Small intestine (tissue), 7 donors: ENCODE measurements at regions not wholly inside any gene's neighbourhood (a gene's known extent, or its start where the extent isn't known, plus 50 kb on each side); places are given as distances from the start of the nearest gene placed in this dataset.

Experiments
- DNase-seq, 2 donors: peaks; one replicate each; pipeline versions ENCODE4 v3.0.0 to v3.0.0-alpha.2; 2013
- FAIRE-seq: peaks from 2 replicates; lab custom pipeline; 2012; peaks lifted over from hg19 to GRCh38; lab: Jason Lieb, UNC
- H3K27ac ChIP-seq, 3 donors: one replicate each; pipeline ENCODE4 v1.5.1; 2013; ENCODE audit warnings: low read length in 2 of 3, mild to moderate bottlenecking in 2 of 3, control low read depth in 1 of 3, inconsistent platforms in 1 of 3, low read depth in 1 of 3, moderate library complexity in 1 of 3
- H3K27me3 ChIP-seq, 3 donors: one replicate each; pipeline ENCODE4 v1.6.1; 2013; ENCODE audit warnings: low read length in 3 of 3, inconsistent platforms in 1 of 3; ENCODE audit not compliant: control insufficient read depth in 3 of 3, insufficient read depth in 3 of 3
- H3K36me3 ChIP-seq, 3 donors: one replicate each; pipeline ENCODE4 v1.6.1; 2013; ENCODE audit warnings: low read length in 3 of 3, inconsistent platforms in 1 of 3, low read depth in 1 of 3, mild to moderate bottlenecking in 1 of 3, moderate library complexity in 1 of 3; ENCODE audit not compliant: control insufficient read depth in 3 of 3, insufficient read depth in 2 of 3
- H3K4me1 ChIP-seq, 3 donors: one replicate each; pipeline ENCODE4 v1.6.1; 2013; ENCODE audit warnings: low read length in 2 of 3, inconsistent platforms in 1 of 3, low read depth in 1 of 3, mild to moderate bottlenecking in 1 of 3, moderate library complexity in 1 of 3; ENCODE audit not compliant: control insufficient read depth in 3 of 3, insufficient read depth in 2 of 3
- H3K4me3 ChIP-seq, 3 donors: one replicate each; pipeline ENCODE4 v1.5.1; 2013; ENCODE audit warnings: low read length in 3 of 3, control low read depth in 1 of 3, inconsistent platforms in 1 of 3, low read depth in 1 of 3, mild to moderate bottlenecking in 1 of 3, moderate library complexity in 1 of 3
- H3K9me3 ChIP-seq, 2 donors: one replicate each; pipeline ENCODE4 v1.6.1; 2013; ENCODE audit warnings: low read depth in 1 of 2, low read length in 1 of 2; ENCODE audit not compliant: control insufficient read depth in 2 of 2, insufficient read depth in 1 of 2
- WGBS, 3 donors: extraction: QIAGEN DNeasy Blood & Tissue Kit; methylation state at CpG; one replicate each; pipeline ENCODE4 v1.1.7; 2013; 5-methylcytosine and 5-hydroxymethylcytosine counted together
- donor health status: healthy with polysubstance abuse.
- donor health status: control.
- donor health status: control.
- donor health status: Bipolar disorder and iron deficiency.
- donor health status: healthy.

- Histone ChIP-seq H3K27me3 (peaks cover 0 to 2% (median 0%) of the 10 kb centered on the region in 3 donors), H3K27ac (no peak overlapping the region), H3K9me3 (no peaks in the 10 kb centered on the region), H3K36me3 (no peaks in the 10 kb centered on the region), H3K4me1 (no peaks in the 10 kb centered on the region), H3K4me3 (no peak overlapping the region)
- no peak for DNase-seq
- 70 to 81% (median 75%) methylated on average over 2 of the region's 2 CpGs for WGBS, 3 donors
- no peak for FAIRE-seq
Measured at GRCh38 chr10:117662126-117662525, 119.6 kb downstream of the EMX2 start.

- H3K36me3 ChIP-seq: no peaks in the 10 kb centered on the region
- H3K27ac ChIP-seq: no peak overlapping the region
- H3K9me3 ChIP-seq: no peaks in the 10 kb centered on the region
- DNase-seq (no peak), FAIRE-seq (no peak)
- H3K4me3 ChIP-seq: no peak overlapping the region
- H3K27me3 ChIP-seq: peaks cover 0 to 2% (median 0%) of the 10 kb centered on the region in 3 donors
- 88 to 93% (median 90%) methylated on average over 7 of the region's 7 CpGs for WGBS, 3 donors
- H3K4me1 ChIP-seq: no peaks in the 10 kb centered on the region
Measured at GRCh38 chr10:117662751-117663540, 120.4 kb downstream of the EMX2 start.

DNA sequence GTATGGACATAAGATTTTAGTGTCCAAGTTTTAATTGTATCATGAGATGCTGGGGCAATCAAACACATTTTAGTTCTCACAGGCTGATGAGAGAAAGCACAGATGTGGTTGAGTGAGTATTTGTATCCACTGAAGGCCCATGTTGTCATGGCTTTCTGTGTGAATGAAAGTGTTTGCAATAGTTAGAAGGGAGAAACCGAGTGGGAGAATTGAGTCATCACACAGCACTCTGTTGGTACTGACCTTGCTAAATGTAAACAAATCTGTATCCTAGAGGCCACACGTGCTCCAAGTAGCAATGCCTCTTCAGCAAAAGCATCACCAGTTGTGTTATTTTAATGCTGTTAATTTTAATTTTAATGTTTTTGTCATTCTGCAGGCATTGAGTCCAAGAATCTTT is 121.2 kb downstream of the EMX2 start:
- Histone ChIP-seq H3K9me3 (no peaks in the 10 kb centered on the region), H3K27ac (no peak overlapping the region), H3K4me3 (no peak overlapping the region), H3K4me1 (no peaks in the 10 kb centered on the region), H3K27me3 (peaks cover 0 to 2% (median 0%) of the 10 kb centered on the region in 3 donors), H3K36me3 (no peaks in the 10 kb centered on the region)
- peak in 1 of 2 donors; percentile 5 for DNase-seq
- no peak for FAIRE-seq
- 29 to 31% (median 29%) methylated on average over 2 of the region's 2 CpGs for WGBS, 3 donors

GRCh38 chr10:117664288-117664687 is 121.7 kb downstream of the EMX2 start:
- 69 to 81% (median 77%) methylated on average over 5 of the region's 5 CpGs for WGBS, 3 donors
- Histone ChIP-seq H3K27ac (no peak overlapping the region), H3K4me1 (no peaks in the 10 kb centered on the region), H3K27me3 (peaks cover 0 to 2% (median 0%) of the 10 kb centered on the region in 3 donors), H3K36me3 (no peaks in the 10 kb centered on the region), H3K9me3 (no peaks in the 10 kb centered on the region), H3K4me3 (no peak overlapping the region)
- no peak for FAIRE-seq
- no peak for DNase-seq

GRCh38 chr10:117666166-117666565 is 123.6 kb downstream of the EMX2 start:
- H3K27ac ChIP-seq: no peak overlapping the region
- H3K36me3 ChIP-seq: no peaks in the 10 kb centered on the region
- FAIRE-seq (no peak), DNase-seq (no peak)
- 19 to 33% (median 32%) methylated on average over 5 of the region's 5 CpGs for WGBS, 3 donors
- peaks cover 0 to 2% (median 0%) of the 10 kb centered on the region in 3 donors for H3K27me3 ChIP-seq
- H3K4me3 ChIP-seq: no peak overlapping the region
- no peaks in the 10 kb centered on the region for H3K4me1 ChIP-seq
- H3K9me3 ChIP-seq: no peaks in the 10 kb centered on the region

DNA sequence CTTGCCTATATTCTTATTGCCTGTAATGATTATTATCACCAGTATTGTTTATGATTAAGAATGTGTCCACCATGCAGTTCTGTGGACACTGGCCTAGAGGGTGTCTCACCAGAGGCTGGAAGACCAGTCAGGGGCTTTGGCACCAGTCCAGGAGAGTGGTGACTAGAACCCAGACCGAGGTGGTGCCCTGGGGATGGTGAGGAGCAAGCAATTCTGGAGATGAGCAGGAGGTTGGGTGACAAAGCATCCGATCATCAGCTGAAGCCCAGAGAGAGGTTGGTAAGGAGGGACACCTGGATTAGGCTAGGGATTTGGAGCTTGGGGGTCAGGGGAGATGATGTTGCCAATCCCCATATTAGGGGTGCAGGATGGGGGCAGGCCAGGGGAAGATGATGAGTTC is 124.4 kb downstream of the EMX2 start:
- no peak for DNase-seq
- Histone ChIP-seq H3K4me1 (no peaks in the 10 kb centered on the region), H3K4me3 (no peak overlapping the region), H3K36me3 (no peaks in the 10 kb centered on the region), H3K27ac (no peak overlapping the region), H3K27me3 (peaks cover 0 to 2% (median 0%) of the 10 kb centered on the region in 3 donors), H3K9me3 (no peaks in the 10 kb centered on the region)
- no peak for FAIRE-seq
- WGBS, 3 donors: 69 to 72% (median 71%) methylated on average over 2 of the region's 2 CpGs

DNA sequence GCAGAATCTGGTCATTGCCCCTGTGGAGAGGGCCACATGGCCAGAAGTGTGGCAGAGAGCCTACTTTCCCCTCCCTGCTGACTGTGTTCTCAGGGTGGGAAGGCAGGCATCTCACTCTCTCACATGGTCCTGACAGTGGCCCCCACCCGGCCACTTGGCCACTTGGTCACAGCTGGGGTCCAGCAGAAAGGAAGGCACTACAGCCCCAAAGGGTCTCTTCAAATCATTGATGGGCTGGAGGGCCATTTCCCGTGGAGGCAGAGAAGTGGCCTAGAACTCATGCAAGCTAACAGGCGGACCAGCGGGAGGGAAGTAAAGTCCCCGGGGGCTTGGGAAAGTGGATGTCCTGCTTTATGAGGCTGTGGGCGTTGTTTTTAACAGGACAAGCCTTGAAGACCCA is 125.3 kb downstream of the EMX2 start:
- DNase-seq: no peak
- no peaks in the 10 kb centered on the region for H3K36me3 ChIP-seq
- 74 to 83% (median 81%) methylated on average over 6 of the region's 6 CpGs for WGBS, 3 donors
- no peak for FAIRE-seq
- peaks cover 0 to 2% (median 0%) of the 10 kb centered on the region in 3 donors for H3K27me3 ChIP-seq
- H3K4me3 ChIP-seq: no peak overlapping the region
- no peaks in the 10 kb centered on the region for H3K4me1 ChIP-seq
- no peak overlapping the region for H3K27ac ChIP-seq
- no peaks in the 10 kb centered on the region for H3K9me3 ChIP-seq

DNA sequence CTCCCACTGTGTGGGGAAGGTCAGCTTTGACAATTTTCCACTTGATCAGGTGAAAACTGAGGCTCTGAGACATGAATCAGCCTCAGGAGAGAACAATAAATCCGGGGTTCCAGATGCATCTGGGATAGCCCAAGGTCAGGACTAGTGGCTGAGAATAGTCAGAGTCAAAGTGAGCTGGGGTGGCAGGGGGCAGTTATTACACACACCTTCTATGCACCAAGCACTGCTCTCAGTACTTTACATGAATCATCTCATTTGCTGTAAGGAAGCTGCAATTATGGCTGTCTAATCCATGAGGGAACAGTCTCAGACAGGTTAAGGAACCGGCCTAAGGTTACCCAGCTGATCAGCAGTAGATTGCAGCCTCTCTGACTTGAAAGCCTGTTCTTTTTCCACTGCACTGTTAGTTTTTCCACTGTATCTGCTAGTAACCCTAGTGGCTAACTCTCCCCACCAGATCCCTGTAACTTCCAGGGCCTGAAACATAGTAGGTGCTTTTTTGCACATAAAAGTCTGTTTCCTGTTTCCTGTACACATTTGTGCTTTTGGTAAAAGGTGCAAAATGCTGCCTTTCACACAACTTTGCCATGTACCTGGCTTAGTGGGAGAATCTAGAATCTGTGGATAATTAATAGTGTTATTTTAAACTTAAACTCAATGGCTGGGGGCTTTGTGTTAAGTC is 125.9 kb downstream of the EMX2 start:
- Histone ChIP-seq H3K4me1 (no peaks in the 10 kb centered on the region), H3K27me3 (no peaks in the 10 kb centered on the region), H3K9me3 (no peaks in the 10 kb centered on the region), H3K36me3 (no peaks in the 10 kb centered on the region), H3K4me3 (no peak overlapping the region), H3K27ac (no peak overlapping the region)
- DNase-seq (no peak), FAIRE-seq (no peak)
- 41 to 58% (median 56%) methylated on average over 2 of the region's 2 CpGs for WGBS, 3 donors
